22Rv1 (cell line): ENCODE measurements at regions not wholly inside any gene's neighbourhood (a gene's known extent, or its start where the extent isn't known, plus 50 kb on each side); places are given as distances from the start of the nearest gene placed in this dataset.

Experiments used
- H3K27ac ChIP-seq: fragments of 450-650 bp; 2 replicates; pipeline ENCODE4 v1.5.1; 2017
- ZFX ChIP-seq: fragments of 450-650 bp; IDR thresholded peaks from 2 replicates; pipeline ENCODE4 v1.6.1; 2017; ENCODE audit warnings: antibody characterized with exemption, borderline replicate concordance
- TF ChIP-seq, protein P1 (sequence below): fragments of 450-650 bp; IDR thresholded peaks from 2 replicates; pipeline ENCODE4 v1.5.1; 2017; ENCODE audit warnings: mild to moderate bottlenecking

DNA sequence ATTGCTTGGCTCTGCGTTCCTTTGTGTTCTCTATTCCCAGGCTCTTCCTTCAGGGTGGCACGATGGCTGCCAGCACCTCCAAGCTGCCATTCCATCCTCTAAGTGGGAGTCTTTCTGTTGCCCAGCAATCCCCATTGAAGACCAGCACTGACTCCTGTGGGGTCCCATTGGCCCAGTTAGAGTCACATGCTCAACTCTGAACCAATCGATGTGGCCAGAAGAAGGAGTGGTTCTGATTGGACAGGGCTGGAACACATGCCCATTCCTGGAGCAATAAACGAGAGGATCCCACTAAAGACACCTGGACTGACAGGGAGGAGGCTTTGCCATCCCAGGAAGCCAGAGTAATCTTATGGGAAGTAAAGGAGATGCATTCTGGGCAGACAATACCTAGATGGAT lies 97.2 kb upstream of the IGSF21 start:
- TF ChIP-seq ZFX, result no peak
- TF ChIP-seq, protein P1, sequence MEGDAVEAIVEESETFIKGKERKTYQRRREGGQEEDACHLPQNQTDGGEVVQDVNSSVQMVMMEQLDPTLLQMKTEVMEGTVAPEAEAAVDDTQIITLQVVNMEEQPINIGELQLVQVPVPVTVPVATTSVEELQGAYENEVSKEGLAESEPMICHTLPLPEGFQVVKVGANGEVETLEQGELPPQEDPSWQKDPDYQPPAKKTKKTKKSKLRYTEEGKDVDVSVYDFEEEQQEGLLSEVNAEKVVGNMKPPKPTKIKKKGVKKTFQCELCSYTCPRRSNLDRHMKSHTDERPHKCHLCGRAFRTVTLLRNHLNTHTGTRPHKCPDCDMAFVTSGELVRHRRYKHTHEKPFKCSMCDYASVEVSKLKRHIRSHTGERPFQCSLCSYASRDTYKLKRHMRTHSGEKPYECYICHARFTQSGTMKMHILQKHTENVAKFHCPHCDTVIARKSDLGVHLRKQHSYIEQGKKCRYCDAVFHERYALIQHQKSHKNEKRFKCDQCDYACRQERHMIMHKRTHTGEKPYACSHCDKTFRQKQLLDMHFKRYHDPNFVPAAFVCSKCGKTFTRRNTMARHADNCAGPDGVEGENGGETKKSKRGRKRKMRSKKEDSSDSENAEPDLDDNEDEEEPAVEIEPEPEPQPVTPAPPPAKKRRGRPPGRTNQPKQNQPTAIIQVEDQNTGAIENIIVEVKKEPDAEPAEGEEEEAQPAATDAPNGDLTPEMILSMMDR, result no peak
- no peak overlapping the region for H3K27ac ChIP-seq

DNA sequence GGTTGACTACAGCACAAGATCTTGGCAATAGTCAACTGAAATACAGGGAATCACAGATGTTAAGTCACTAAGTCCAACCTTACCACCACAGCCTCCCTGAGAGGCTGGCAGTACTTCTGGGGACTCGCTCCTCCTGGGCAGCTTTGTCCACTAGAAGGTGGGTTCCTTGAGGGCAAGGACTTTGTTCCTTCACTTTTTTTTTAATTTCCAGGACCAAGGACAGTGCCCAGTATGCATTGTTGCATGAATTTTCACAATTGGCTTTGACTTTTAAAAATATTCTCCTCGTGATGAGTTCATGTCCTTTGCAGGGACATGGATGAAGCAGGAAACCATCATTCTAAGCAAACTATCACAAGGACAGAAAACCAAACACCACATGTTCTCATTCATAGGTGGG lies 96.7 kb upstream of the IGSF21 start:
- no peak overlapping the region for H3K27ac ChIP-seq
- TF ChIP-seq, protein P1, result no peak
- no peak for TF ChIP-seq ZFX

DNA sequence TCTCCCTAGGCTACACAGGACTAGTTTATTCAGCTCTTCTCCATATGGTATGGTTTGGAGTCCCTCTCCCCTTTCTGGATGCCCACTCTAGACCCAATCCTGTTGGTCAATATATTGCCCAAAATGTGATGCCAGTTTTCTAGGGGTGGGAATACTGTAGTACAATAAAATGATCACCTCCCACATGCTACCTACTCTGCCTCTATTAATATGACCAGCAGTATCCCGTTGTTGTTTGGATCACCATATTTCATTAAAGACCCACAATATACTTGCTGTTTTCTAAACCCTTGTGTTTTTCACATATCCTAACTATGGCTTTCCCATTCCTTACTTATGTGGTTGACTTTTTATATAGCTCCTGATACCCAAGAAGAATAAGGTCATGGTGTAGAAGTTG lies 95.9 kb upstream of the IGSF21 start:
- no peak for TF ChIP-seq ZFX
- TF ChIP-seq, protein P1, result no peak
- H3K27ac ChIP-seq, result no peak overlapping the region

DNA sequence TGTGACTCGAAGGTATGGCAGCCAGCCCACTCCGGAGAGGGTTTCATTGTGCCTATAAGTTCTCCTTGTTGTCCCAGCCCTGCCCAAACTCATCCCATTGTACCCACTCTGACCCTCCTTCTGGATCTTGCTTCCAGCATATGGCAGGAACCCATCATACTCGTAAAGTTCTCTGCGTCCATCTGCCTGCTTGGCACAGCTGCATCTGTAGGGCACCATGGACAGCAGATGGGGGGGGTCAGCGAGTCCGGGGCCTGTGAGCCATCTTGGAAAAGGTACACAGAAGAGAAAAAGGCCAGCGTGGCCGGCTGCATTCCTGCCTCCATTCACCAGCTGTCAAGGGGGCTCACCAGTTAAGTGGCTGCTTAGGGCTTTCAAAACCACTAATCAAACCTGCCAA lies 94.9 kb upstream of the IGSF21 start:
- TF ChIP-seq, protein P1, result no peak
- no peak for TF ChIP-seq ZFX
- no peak overlapping the region for H3K27ac ChIP-seq

DNA sequence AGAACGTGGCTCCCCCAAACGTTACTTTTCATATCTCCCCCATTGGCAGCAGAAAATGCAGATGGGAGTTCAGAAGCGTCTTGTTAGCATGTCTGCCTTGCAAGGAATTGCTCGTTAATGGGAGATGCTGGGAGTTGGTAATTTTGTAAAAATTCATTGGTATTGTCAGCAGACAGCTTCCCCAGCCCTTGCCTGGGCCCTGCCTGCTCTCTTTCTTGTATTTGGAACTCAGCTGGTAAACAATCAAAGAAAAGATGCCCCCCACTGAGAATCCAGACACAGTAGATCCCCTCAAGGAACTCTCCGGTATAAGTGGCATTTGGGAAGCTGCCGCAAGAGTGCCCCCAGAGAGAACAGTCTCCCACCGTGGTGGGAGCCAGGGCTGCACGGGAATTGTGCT lies 94.4 kb upstream of the IGSF21 start:
- TF ChIP-seq, protein P1, result no peak
- TF ChIP-seq ZFX, result no peak
- no peak overlapping the region for H3K27ac ChIP-seq

DNA sequence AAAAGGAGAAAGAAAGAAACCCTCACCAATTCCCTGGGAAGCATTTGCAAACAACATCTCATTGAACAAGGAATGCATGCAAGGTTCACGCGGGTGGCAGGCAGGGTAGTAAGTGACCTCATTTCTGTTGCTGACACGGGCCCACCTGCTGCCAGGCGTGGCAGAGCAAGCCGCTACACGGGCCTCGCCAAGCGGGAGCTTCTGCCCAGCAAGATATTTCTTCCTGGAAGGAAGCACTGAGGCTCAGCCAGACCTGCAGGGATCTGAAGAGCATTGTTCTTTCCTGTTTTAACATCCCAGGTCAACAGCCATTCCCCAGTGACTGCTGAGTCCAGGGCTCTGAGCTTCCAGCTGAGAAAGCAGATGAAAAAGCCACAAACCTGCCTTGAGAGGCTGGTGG lies 91.9 kb upstream of the IGSF21 start:
- TF ChIP-seq, protein P1, result no peak
- TF ChIP-seq ZFX, result no peak
- H3K27ac ChIP-seq, result no peak overlapping the region

DNA sequence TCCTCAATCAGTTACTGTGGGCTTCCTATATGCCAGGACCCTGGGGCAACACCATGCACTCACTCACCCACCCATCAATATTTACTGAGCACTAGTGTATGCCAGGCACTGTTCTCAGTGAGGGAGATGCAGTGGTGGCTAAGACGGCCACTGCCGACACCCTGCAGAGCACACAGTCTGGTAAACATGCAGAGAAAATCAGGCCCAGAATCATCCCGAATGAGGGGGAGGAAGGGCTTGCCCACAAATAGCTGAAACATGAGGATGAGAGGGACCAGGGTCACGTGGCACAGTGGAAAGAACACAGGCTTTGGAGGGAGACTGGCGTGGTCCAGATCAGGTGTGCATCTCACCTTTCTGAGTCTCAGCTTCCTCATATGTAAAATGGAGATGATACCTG lies 89.2 kb upstream of the IGSF21 start:
- H3K27ac ChIP-seq, result no peak overlapping the region
- TF ChIP-seq, protein P1, result no peak
- no peak for TF ChIP-seq ZFX
